ENCODE measurements at regions not wholly inside any gene's neighbourhood (a gene's known extent, or its start where the extent isn't known, plus 50 kb on each side); places are given as distances from the start of the nearest gene placed in this dataset.

DNA sequence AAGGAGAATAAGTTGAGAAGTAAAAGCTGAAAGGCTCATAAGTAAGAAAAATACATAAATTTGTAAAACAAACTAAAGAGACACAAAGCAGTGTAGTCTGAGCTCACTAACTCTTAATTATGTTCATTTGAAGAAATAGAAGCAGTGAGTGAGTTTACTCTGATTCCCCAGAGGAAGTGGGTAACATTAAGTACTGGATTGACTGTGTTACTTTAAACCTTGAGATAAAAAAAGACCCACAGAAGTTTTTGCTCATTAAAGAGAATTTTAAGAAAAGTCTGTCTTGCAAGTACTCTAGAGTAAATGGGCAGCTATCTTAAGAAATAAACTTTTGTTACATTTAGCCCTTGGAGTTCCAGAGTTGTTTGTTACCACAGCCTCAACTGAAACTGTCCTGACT, 2466.9 kb downstream of the PCDH7 start:
- H3K27me3 Mint-ChIP-seq (ENCODE audit: low read depth in 3 of 3), result peaks cover 0 to 2% (median 0%) of the 10 kb centered on the region in 3 donors
- H3K27me3 ChIP-seq (ENCODE audit: control insufficient read depth in 2 of 2, insufficient read depth in 2 of 2, low read length in 2 of 2), result no peaks in the 10 kb centered on the region
- H3K4me3 Mint-ChIP-seq, result no peak overlapping the region
- H3K36me3 ChIP-seq (replicated peaks in 1 of 2; ENCODE audit: control insufficient read depth in 1 of 2, insufficient read depth in 2 of 2, low read length in 2 of 2), result no peaks in the 10 kb centered on the region
- no peak overlapping the region for H3K4me3 ChIP-seq (replicated peaks in 1 of 3; ENCODE audit: low read depth in 2 of 3, low read length in 3 of 3)
- no peaks in the 10 kb centered on the region for H3K79me2 ChIP-seq (ENCODE audit: insufficient read depth, low read length)
- H3K4me2 ChIP-seq (replicated peaks; ENCODE audit: extremely low read depth, low read length, poor library complexity, severe bottlenecking), result no peak overlapping the region
- H3K9me3 ChIP-seq (replicated peaks in 1 of 2; ENCODE audit: control insufficient read depth in 1 of 2, insufficient read depth in 1 of 2, low read length in 2 of 2), result peaks cover 0 to 9% of the 10 kb centered on the region in 2 donors
- H3K9ac ChIP-seq (ENCODE audit: insufficient read depth, low read length, poor library complexity, severe bottlenecking), result no peak overlapping the region
- intact Hi-C loops (cut with micrococcal nuclease), result no loop called here
- H3K9me3 Mint-ChIP-seq, result peaks cover 0 to 14% (median 0%) of the 10 kb centered on the region in 7 donors
- H3K27ac ChIP-seq (ENCODE audit: low read depth in 1 of 2, low read length in 2 of 2), result no peak overlapping the region
- H4K20me1 ChIP-seq (ENCODE audit: insufficient read depth, low read length), result no peaks in the 10 kb centered on the region
- H2AFZ ChIP-seq (ENCODE audit: insufficient read depth, low read depth, low read length, poor library complexity, severe bottlenecking), result no peak overlapping the region
- H3K36me3 Mint-ChIP-seq, result no peaks in the 10 kb centered on the region
- TF ChIP-seq, protein P1, sequence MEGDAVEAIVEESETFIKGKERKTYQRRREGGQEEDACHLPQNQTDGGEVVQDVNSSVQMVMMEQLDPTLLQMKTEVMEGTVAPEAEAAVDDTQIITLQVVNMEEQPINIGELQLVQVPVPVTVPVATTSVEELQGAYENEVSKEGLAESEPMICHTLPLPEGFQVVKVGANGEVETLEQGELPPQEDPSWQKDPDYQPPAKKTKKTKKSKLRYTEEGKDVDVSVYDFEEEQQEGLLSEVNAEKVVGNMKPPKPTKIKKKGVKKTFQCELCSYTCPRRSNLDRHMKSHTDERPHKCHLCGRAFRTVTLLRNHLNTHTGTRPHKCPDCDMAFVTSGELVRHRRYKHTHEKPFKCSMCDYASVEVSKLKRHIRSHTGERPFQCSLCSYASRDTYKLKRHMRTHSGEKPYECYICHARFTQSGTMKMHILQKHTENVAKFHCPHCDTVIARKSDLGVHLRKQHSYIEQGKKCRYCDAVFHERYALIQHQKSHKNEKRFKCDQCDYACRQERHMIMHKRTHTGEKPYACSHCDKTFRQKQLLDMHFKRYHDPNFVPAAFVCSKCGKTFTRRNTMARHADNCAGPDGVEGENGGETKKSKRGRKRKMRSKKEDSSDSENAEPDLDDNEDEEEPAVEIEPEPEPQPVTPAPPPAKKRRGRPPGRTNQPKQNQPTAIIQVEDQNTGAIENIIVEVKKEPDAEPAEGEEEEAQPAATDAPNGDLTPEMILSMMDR (IDR thresholded peaks at IDR 0.05), result no peak
- H3K4me1 Mint-ChIP-seq, result peaks cover 7% of the 10 kb centered on the region
- peaks cover 0 to 6% of the 10 kb centered on the region in 2 donors for H3K4me1 ChIP-seq (ENCODE audit: control insufficient read depth in 1 of 2, insufficient read depth in 2 of 2, low read length in 2 of 2)
- no peak for DNase-seq
- no peak overlapping the region for H3K27ac Mint-ChIP-seq

DNA sequence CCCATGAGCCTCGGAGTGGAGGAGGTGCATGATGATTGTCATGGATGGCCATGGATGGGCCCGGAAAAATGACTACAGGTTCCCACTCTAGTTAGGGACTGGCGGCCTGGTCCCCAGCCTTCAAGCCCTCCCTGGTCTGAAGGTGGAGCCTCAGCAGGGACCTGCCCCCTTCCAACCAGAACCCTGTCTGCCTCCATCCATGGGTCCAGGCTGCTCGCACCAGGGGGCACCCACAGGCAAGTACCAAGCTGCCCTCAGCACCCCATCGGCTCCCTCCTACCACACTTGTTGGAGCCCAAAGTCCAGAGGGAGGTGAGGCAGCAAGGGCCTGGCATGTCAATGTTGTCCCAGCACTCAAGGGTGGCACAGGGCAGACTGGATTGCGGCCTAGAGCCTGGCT, 2468.6 kb downstream of the PCDH7 start:
- intact Hi-C loops (cut with micrococcal nuclease), result no loop called here
- Mint-ChIP-seq H3K4me1 (peaks cover 7% of the 10 kb centered on the region), H3K27me3 (ENCODE audit: low read depth in 3 of 3) (no peaks in the 10 kb centered on the region), H3K4me3 (no peak overlapping the region), H3K36me3 (no peaks in the 10 kb centered on the region), H3K27ac (no peak overlapping the region), H3K9me3 (peaks cover 0 to 11% (median 0%) of the 10 kb centered on the region in 7 donors)
- Histone ChIP-seq H3K9me3 (replicated peaks in 1 of 2; ENCODE audit: control insufficient read depth in 1 of 2, insufficient read depth in 1 of 2, low read length in 2 of 2) (peaks cover 0 to 9% of the 10 kb centered on the region in 2 donors), H3K9ac (ENCODE audit: insufficient read depth, low read length, poor library complexity, severe bottlenecking) (no peak overlapping the region), H3K4me2 (replicated peaks; ENCODE audit: extremely low read depth, low read length, poor library complexity, severe bottlenecking) (no peak overlapping the region), H3K27me3 (ENCODE audit: control insufficient read depth in 2 of 2, insufficient read depth in 2 of 2, low read length in 2 of 2) (no peaks in the 10 kb centered on the region), H3K4me3 (replicated peaks in 1 of 3; ENCODE audit: low read depth in 2 of 3, low read length in 3 of 3) (no peak overlapping the region), H4K20me1 (ENCODE audit: insufficient read depth, low read length) (no peaks in the 10 kb centered on the region), H3K27ac (ENCODE audit: low read depth in 1 of 2, low read length in 2 of 2) (no peak overlapping the region), H3K36me3 (replicated peaks in 1 of 2; ENCODE audit: control insufficient read depth in 1 of 2, insufficient read depth in 2 of 2, low read length in 2 of 2) (no peaks in the 10 kb centered on the region), H2AFZ (ENCODE audit: insufficient read depth, low read depth, low read length, poor library complexity, severe bottlenecking) (no peak overlapping the region), H3K79me2 (ENCODE audit: insufficient read depth, low read length) (no peaks in the 10 kb centered on the region), H3K4me1 (ENCODE audit: control insufficient read depth in 1 of 2, insufficient read depth in 2 of 2, low read length in 2 of 2) (peaks cover 0 to 6% of the 10 kb centered on the region in 2 donors)
- TF ChIP-seq, protein P1 (IDR thresholded peaks at IDR 0.05), result no peak
- 92% methylated on average over 6 of the region's 6 CpGs for whole genome bisulfite sequencing (ENCODE audit: insufficient coverage)
- peak in 1 of 3 donors; percentile 1 for DNase-seq
